ENCODE measurements at regions not wholly inside any gene's neighbourhood (a gene's known extent, or its start where the extent isn't known, plus 50 kb on each side); places are given as distances from the start of the nearest gene placed in this dataset.
"Not testable (repeated sequence)": the region's sequence is repeated elsewhere in the genome, so short reads cannot be mapped to it uniquely, and the experiment has no call there.

- H3K27me3 Mint-ChIP-seq (ENCODE audit: low read depth in 2 of 2) = no peaks in the 10 kb centered on the region
- Histone ChIP-seq H3K27me3 (ENCODE audit: control insufficient read depth, insufficient read depth, low read length) (no peaks in the 10 kb centered on the region), H3K4me3 (ENCODE audit: low read length) (no peak overlapping the region), H3K9me3 (ENCODE audit: control insufficient read depth, insufficient read depth, low read length) (no peaks in the 10 kb centered on the region), H3K27ac (ENCODE audit: low read length) (no peak overlapping the region), H3K4me1 (ENCODE audit: control insufficient read depth, insufficient read depth, low read length) (no peaks in the 10 kb centered on the region), H3K36me3 (ENCODE audit: control insufficient read depth, insufficient read depth, low read length) (no peaks in the 10 kb centered on the region)
- no peak overlapping the region for H3K4me3 Mint-ChIP-seq
- H3K36me3 Mint-ChIP-seq = no peaks in the 10 kb centered on the region
- DNase-seq (no peak), ATAC-seq (no peak)
- H3K9me3 Mint-ChIP-seq = no peaks in the 10 kb centered on the region
- intact Hi-C loops (cut with micrococcal nuclease) = no loop called here
- TF ChIP-seq CTCF (IDR thresholded peaks at IDR 0.05) = no peak
- 88% methylated on average over 3 of the region's 3 CpGs for WGBS (ENCODE audit: insufficient coverage)
- no peak overlapping the region for H3K27ac Mint-ChIP-seq
- H3K4me1 Mint-ChIP-seq = no peaks in the 10 kb centered on the region
Measured at GRCh38 chr9:119873877-119874276, 504.6 kb upstream of the BRINP1 start.

DNA sequence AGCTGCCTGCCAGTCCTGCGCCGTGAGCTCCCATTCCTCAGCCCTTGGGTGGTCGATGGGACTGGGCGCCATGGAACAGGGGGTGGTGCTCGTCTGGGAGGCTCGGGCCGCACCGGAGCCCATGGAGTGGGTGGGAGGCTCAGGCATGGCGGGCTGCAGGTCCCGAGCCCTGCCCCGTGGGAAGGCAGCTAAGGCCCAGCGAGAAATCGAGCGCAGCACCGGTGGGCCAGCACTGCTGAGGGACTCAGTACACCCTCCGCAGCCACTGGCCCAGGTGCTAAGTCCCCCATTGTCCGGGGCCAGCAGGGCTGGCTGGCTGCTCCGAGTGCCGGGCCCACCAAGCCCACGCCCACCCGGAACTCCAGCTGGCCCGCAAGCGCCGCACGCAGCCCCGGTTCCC is 501.0 kb upstream of the BRINP1 start:
- H3K36me3 Mint-ChIP-seq; H3K4me3 ChIP-seq (ENCODE audit: low read length); H3K9me3 ChIP-seq (ENCODE audit: control insufficient read depth, insufficient read depth, low read length); H3K27ac ChIP-seq (ENCODE audit: low read length); H3K9me3 Mint-ChIP-seq; H3K27me3 ChIP-seq (ENCODE audit: control insufficient read depth, insufficient read depth, low read length); H3K27me3 Mint-ChIP-seq (ENCODE audit: low read depth in 2 of 2); H3K4me1 ChIP-seq (ENCODE audit: control insufficient read depth, insufficient read depth, low read length); H3K27ac Mint-ChIP-seq; DNase-seq; H3K36me3 ChIP-seq (ENCODE audit: control insufficient read depth, insufficient read depth, low read length); intact Hi-C loops (cut with micrococcal nuclease); ATAC-seq; H3K4me3 Mint-ChIP-seq; H3K4me1 Mint-ChIP-seq: not testable (repeated sequence)
- 92% methylated on average over 19 of the region's 26 CpGs for WGBS (ENCODE audit: insufficient coverage)

DNA sequence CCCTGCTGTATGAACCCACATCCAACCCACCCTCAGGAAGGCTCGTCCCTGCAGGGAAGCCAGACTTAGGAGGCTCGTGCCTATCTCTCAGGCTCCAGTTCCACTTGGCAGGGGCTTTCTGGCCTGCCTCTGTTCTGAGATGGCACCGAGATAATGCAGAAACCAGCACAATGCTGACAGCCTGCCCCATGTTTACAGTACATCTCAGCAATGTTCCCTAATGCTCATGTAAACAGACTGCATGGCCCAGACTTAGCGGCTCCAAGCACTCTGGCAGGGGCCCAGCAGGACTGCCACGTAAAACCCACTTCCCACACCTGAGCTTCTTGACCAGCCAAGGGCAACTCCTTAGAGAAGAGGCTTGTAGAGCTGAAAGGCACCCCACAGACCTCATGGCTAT is 499.5 kb upstream of the BRINP1 start:
- H3K9me3 ChIP-seq (ENCODE audit: control insufficient read depth, insufficient read depth, low read length) = no peaks in the 10 kb centered on the region
- Mint-ChIP-seq H3K27me3 (ENCODE audit: low read depth in 2 of 2) (peaks cover 0 to under 1% of the 10 kb centered on the region in 2 donors), H3K4me3 (no peak overlapping the region), H3K4me1 (no peaks in the 10 kb centered on the region), H3K27ac (no peak overlapping the region), H3K9me3 (peaks cover 0 to 6% of the 10 kb centered on the region in 2 donors), H3K36me3 (no peaks in the 10 kb centered on the region)
- no peak overlapping the region for H3K27ac ChIP-seq (ENCODE audit: low read length)
- DNase-seq (no peak), ATAC-seq (peak in 1 of 3 donors; percentile 32)
- H3K4me3 ChIP-seq (ENCODE audit: low read length) = no peak overlapping the region
- TF ChIP-seq CTCF (IDR thresholded peaks at IDR 0.05) = no peak
- no peaks in the 10 kb centered on the region for H3K27me3 ChIP-seq (ENCODE audit: control insufficient read depth, insufficient read depth, low read length)
- intact Hi-C loops (cut with micrococcal nuclease) = no loop called here
- no peaks in the 10 kb centered on the region for H3K4me1 ChIP-seq (ENCODE audit: control insufficient read depth, insufficient read depth, low read length)
- WGBS (ENCODE audit: insufficient coverage) = 44% methylated on average over 5 of the region's 5 CpGs
- no peaks in the 10 kb centered on the region for H3K36me3 ChIP-seq (ENCODE audit: control insufficient read depth, insufficient read depth, low read length)

DNA sequence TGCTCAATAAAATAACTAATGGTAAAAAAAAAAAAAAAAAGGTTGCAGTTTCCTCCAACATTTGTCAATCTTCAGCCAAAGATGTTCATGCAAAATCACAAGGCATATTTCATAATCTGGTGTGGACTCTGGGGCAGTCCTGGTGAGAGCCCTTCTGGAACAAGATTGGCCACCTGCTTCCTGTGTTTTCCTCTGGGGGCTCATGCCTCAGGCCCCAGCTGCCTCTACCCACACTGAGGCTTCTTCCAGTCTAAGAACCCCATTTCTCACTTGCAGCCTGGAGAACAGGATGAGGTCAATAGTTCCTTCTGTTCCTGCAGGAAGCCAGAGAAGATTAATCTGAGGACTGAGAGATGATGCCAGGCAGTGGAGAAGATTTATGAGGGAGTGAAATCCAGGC is 492.6 kb upstream of the BRINP1 start:
- Mint-ChIP-seq H3K4me1 (no peaks in the 10 kb centered on the region), H3K36me3 (no peaks in the 10 kb centered on the region), H3K27ac (no peak overlapping the region), H3K4me3 (no peak overlapping the region), H3K27me3 (ENCODE audit: low read depth in 2 of 2) (peaks cover 0 to 7% of the 10 kb centered on the region in 2 donors), H3K9me3 (peaks cover 0 to 3% of the 10 kb centered on the region in 2 donors)
- no peaks in the 10 kb centered on the region for H3K4me1 ChIP-seq (ENCODE audit: control insufficient read depth, insufficient read depth, low read length)
- ATAC-seq = no peak
- no peak overlapping the region for H3K27ac ChIP-seq (ENCODE audit: low read length)
- no peak overlapping the region for H3K4me3 ChIP-seq (ENCODE audit: low read length)
- no peaks in the 10 kb centered on the region for H3K9me3 ChIP-seq (ENCODE audit: control insufficient read depth, insufficient read depth, low read length)
- H3K27me3 ChIP-seq (ENCODE audit: control insufficient read depth, insufficient read depth, low read length) = no peaks in the 10 kb centered on the region
- intact Hi-C loops (cut with micrococcal nuclease) = no loop called here
- no peak for TF ChIP-seq CTCF (IDR thresholded peaks at IDR 0.05)
- H3K36me3 ChIP-seq (ENCODE audit: control insufficient read depth, insufficient read depth, low read length) = no peaks in the 10 kb centered on the region
- DNase-seq = no peak
